ENCODE measurements at regions not wholly inside any gene's neighbourhood (a gene's known extent, or its start where the extent isn't known, plus 50 kb on each side); places are given as distances from the start of the nearest gene placed in this dataset.

DNA sequence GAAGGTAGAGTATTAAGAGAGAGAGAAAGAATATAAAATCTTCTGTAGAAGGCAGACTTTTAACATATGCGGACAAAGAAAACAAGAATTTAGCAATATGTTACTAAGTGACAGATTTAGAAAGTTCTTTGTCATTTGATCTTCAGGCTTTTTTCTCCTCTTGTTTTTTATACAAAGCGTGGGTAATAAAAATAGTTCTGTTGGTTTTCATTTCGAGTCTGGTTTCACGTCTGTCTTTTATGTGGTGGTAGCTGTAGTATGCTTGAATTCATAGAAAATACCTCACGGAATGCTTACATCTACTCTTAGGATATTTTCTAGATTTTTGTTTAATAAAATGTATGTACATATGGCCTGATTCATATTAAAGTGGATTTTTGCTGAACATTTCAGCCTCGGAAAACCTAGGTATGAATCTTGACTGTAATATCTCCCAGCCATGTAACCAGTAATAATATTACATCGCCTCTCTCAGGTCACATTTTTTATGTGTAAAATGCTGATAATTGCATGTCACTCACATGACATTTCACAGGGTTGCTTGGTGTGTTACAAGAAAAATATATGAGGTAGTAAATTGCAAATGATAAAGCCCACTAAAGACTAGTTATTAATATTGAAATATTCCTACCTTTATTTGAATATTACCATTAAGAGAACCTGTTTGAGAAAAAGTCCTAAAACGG, 72.5 kb upstream of the TAF11L2 start:
- DNase-seq (ENCODE audit: low spot score), result peak; percentile 42
- TF ChIP-seq, protein P1, sequence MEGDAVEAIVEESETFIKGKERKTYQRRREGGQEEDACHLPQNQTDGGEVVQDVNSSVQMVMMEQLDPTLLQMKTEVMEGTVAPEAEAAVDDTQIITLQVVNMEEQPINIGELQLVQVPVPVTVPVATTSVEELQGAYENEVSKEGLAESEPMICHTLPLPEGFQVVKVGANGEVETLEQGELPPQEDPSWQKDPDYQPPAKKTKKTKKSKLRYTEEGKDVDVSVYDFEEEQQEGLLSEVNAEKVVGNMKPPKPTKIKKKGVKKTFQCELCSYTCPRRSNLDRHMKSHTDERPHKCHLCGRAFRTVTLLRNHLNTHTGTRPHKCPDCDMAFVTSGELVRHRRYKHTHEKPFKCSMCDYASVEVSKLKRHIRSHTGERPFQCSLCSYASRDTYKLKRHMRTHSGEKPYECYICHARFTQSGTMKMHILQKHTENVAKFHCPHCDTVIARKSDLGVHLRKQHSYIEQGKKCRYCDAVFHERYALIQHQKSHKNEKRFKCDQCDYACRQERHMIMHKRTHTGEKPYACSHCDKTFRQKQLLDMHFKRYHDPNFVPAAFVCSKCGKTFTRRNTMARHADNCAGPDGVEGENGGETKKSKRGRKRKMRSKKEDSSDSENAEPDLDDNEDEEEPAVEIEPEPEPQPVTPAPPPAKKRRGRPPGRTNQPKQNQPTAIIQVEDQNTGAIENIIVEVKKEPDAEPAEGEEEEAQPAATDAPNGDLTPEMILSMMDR (IDR thresholded peaks at IDR 0.05; ENCODE audit: borderline replicate concordance, control extremely low read depth, extremely low read depth, insufficient read depth, missing control alignments), result no peak
- in situ Hi-C loops (cut with MboI; ENCODE audit: low sequenced_read_pairs, unreplicated experiment), result no loop called here

DNA sequence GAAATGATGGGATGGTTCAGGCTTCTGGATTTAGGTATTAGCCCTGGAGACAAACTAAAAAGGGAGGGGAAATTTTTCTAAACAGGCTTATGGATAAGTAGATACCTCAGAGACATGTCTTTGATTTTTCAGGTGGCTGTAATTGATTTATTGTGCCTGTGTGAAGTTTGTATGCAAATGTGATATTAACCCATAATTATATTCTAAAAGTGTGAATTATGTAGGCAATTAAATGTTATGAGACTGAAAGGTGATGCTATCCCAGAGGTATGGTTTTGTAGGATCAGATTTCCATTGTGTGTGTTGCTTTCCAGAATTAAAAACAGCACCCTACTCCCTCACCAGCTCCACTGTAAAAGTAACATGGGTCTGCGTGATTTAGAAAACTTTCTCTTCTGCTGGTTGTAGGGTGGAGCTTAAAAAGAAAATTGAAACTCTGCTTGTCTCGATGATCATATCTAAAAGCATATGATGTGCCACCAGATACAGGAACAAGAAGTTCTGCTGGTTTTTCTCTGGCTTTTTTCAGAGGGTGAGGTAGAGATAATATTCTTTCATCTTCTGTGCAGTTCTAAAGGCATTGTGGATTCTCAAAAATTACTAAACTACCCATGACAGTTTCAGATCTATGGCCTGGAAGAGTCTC, 71.8 kb upstream of the TAF11L2 start:
- peak; percentile 51 for DNase-seq (ENCODE audit: low spot score)
- in situ Hi-C loops (cut with MboI; ENCODE audit: low sequenced_read_pairs, unreplicated experiment), result no loop called here
- TF ChIP-seq, protein P1 (IDR thresholded peaks at IDR 0.05; ENCODE audit: borderline replicate concordance, control extremely low read depth, extremely low read depth, insufficient read depth, missing control alignments), result no peak

DNA sequence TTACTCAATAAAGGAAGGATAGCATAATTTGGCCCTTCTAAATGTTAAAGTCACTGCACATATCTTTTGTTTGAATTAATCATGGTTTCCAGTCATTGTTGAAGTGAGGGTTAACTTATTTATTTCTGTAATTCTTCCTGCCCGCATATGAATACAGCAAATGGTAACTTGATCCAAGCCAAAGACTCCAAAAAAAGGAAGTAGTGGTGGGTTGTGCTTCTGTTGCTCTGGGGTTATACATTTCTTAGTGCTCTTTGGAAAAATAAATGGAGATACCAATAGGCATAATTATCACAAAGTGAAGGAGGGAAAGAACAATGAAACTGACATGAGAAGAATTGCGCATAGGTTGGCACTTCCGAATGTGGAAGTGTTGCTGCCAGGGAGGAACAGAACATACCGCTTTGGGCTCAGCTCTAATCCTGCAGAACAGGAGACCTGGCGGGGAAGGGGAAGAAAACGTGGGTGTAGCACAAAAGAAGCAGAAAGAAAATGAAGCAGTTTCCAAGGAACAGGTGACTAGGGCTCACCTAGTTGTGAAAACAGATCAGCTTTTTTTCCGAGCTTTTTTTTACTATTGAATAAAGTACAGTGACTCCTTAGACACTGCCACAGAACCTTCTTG, 69.7 kb upstream of the TAF11L2 start:
- TF ChIP-seq, protein P1 (IDR thresholded peaks at IDR 0.05; ENCODE audit: borderline replicate concordance, control extremely low read depth, extremely low read depth, insufficient read depth, missing control alignments), result no peak
- in situ Hi-C loops (cut with MboI; ENCODE audit: low sequenced_read_pairs, unreplicated experiment), result no loop called here
- DNase-seq (ENCODE audit: low spot score), result no peak

DNA sequence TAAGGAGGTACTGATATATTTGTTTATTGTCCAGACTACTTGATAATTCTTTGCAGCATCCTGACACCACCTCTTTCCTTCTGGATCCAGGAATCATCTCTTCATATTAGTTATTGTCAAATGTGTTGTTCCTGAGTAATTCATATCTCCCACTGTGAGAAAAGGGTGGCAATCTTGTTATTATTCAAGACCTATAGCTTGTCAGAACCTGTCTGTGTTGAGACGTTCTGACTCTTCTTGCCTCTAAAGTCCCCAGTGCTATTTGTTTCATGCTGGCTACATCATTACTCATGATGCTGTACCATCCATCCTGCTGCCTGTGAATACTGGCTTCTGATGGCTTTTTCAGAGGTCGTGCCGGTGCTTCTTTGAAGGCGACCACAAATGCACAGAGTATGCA, 68.7 kb upstream of the TAF11L2 start:
- DNase-seq (ENCODE audit: low spot score), result no peak
- in situ Hi-C loops (cut with MboI; ENCODE audit: low sequenced_read_pairs, unreplicated experiment), result no loop called here
- TF ChIP-seq, protein P1 (IDR thresholded peaks at IDR 0.05; ENCODE audit: borderline replicate concordance, control extremely low read depth, extremely low read depth, insufficient read depth, missing control alignments), result no peak

DNA sequence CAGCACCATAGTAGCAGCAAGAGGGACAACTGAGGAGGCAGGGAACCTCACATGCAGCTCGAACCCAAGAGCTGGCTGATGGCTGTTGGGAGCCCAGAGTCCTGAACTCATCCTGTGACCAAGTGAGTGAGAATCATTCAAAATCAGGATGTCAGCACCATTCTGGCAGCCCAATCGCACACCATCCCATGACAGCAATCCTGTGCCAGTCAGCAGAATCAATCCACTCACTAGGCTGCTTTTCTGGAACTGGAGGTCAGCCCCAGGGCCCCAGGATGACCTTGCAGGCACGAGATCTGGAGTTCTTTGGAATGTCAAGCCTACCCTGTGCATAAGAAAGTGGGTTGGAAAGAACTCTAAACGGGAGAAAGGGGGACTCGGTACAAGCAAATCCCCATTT, 67.8 kb upstream of the TAF11L2 start:
- in situ Hi-C loops (cut with MboI; ENCODE audit: low sequenced_read_pairs, unreplicated experiment), result no loop called here
- no peak for DNase-seq (ENCODE audit: low spot score)
- TF ChIP-seq, protein P1 (IDR thresholded peaks at IDR 0.05; ENCODE audit: borderline replicate concordance, control extremely low read depth, extremely low read depth, insufficient read depth, missing control alignments), result no peak

DNA sequence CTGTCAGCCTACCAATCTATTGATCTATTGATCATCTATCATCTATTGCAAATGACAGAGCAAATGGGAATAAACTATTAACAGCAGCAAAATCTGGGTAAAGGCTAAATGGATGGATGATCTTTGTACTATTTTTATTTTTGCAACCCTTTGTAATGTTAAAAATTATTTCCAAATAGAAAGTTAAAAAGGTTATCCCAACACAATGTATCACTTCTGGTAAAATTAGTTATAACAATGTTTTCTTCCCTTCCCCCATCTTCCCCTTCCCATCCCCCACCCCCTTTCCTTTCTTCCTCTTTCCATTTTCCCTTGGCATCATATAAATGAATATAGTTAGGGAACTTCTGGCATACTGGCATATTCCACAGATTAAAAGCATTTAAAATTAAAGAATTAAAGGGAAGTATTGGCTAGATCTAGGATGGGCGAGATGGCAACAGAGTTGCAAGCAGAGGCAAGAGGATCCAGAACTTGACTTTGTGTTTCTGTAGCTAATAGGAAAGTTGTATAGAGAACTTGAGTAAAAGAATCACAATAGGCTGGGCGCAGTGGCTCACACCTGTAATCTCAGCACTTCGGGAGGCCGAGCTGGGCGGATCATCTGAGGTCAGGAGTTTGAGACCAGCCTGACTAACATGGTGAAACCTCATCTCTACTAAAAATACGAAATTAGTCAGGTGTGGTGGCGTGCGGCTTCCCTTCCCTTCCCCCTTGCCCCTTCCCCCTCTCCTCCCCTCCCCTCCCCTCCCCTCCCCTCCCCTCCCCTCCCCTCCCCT, 66.6 kb upstream of the TAF11L2 start:
- in situ Hi-C loops (cut with MboI; ENCODE audit: low sequenced_read_pairs, unreplicated experiment), result no loop called here
- TF ChIP-seq, protein P1 (IDR thresholded peaks at IDR 0.05; ENCODE audit: borderline replicate concordance, control extremely low read depth, extremely low read depth, insufficient read depth, missing control alignments), result no peak
- DNase-seq (ENCODE audit: low spot score), result no peak

Measured in GM13976 (cell line).